Smooth muscle cell (in vitro differentiated cells): ENCODE measurements at regions not wholly inside any gene's neighbourhood (a gene's known extent, or its start where the extent isn't known, plus 50 kb on each side); places are given as distances from the start of the nearest gene placed in this dataset.

Source experiments
- DNase-seq: peaks from one replicate; lab custom pipeline; 2025; ENCODE audit not compliant: unreplicated experiment; lab: John Stamatoyannopoulos, UW
- H2AFZ ChIP-seq: fragments of 200-600 bp; sonication (generic); 2 replicates; pipeline ENCODE4 v1.6.0; 2016; ENCODE audit warnings: antibody characterized with exemption, low read depth, mild to moderate bottlenecking
- H3F3A ChIP-seq: fragments of 200-600 bp; sonication (generic); 2 replicates; pipeline ENCODE4 v1.6.0; 2017; ENCODE audit warnings: antibody characterized with exemption, low read depth
- H3K27ac ChIP-seq: fragments of 200-600 bp; sonication (generic); 2 replicates; pipeline ENCODE4 v1.5.1; 2016; ENCODE audit warnings: low read depth, mild to moderate bottlenecking
- H3K27me3 ChIP-seq: fragments of 200-600 bp; sonication (generic); 2 replicates; pipeline ENCODE4 v1.6.1; 2016; ENCODE audit warnings: low read depth, mild to moderate bottlenecking
- H3K36me3 ChIP-seq: fragments of 200-600 bp; sonication (generic); 2 replicates; pipeline ENCODE4 v1.5.1; 2016; ENCODE audit warnings: low read depth
- H3K4me1 ChIP-seq: fragments of 200-600 bp; sonication (generic); 2 replicates; pipeline ENCODE4 v1.5.1; 2016; ENCODE audit warnings: low read depth
- H3K4me2 ChIP-seq: fragments of 200-600 bp; sonication (generic); 2 replicates; pipeline ENCODE4 v1.6.0; 2016; ENCODE audit warnings: mild to moderate bottlenecking
- H3K4me3 ChIP-seq: fragments of 200-600 bp; sonication (generic); 2 replicates; pipeline ENCODE4 v1.5.1; 2016; ENCODE audit warnings: mild to moderate bottlenecking
- H3K79me2 ChIP-seq: fragments of 200-600 bp; sonication (generic); 2 replicates; pipeline ENCODE4 v1.6.0; 2016; ENCODE audit warnings: low read depth, mild to moderate bottlenecking
- H3K9ac ChIP-seq: fragments of 200-600 bp; sonication (generic); 2 replicates; pipeline ENCODE4 v1.6.0; 2016; ENCODE audit warnings: low read depth
- H3K9me3 ChIP-seq: fragments of 200-600 bp; sonication (generic); replicated peaks from 2 replicates; pipeline ENCODE4 v1.5.1; 2016; ENCODE audit warnings: low read depth
- H4K20me1 ChIP-seq: fragments of 200-600 bp; sonication (generic); 2 replicates; pipeline ENCODE4 v1.6.0; 2016; ENCODE audit warnings: low read depth
- CTCF ChIP-seq: fragments of 200-600 bp; sonication (generic); IDR thresholded peaks from 2 replicates; pipeline ENCODE4 v1.5.1; 2017; ENCODE audit warnings: borderline replicate concordance, mild to moderate bottlenecking, antibody characterized with exemption; ENCODE audit not compliant: insufficient read depth, poor library complexity, severe bottlenecking
- WGBS: methylation state at CpG from one replicate; pipeline ENCODE4 v1.1.7; 2016; ENCODE audit warnings: low lambda C conversion rate; 5-methylcytosine and 5-hydroxymethylcytosine counted together

GRCh38 chr7:94228223-94228622 is 166.5 kb upstream of the COL1A2 start:
- Histone ChIP-seq H3K9ac (no peak overlapping the region), H3K9me3 (no peaks in the 10 kb centered on the region), H3K79me2 (no peaks in the 10 kb centered on the region), H3K27me3 (no peaks in the 10 kb centered on the region), H3K4me1 (peaks cover 20% of the 10 kb centered on the region), H3K4me2 (no peak overlapping the region), H2AFZ (no peak overlapping the region), H4K20me1 (no peaks in the 10 kb centered on the region), H3K27ac (no peak overlapping the region), H3K4me3 (no peak overlapping the region), H3K36me3 (no peaks in the 10 kb centered on the region), H3F3A (no peaks in the 10 kb centered on the region)
- no peak for DNase-seq
- TF ChIP-seq CTCF: no peak

GRCh38 chr7:94228678-94229077 is 166.0 kb upstream of the COL1A2 start:
- Histone ChIP-seq H3F3A (no peaks in the 10 kb centered on the region), H2AFZ (no peak overlapping the region), H3K4me3 (no peak overlapping the region), H3K9ac (no peak overlapping the region), H3K36me3 (no peaks in the 10 kb centered on the region), H3K9me3 (no peaks in the 10 kb centered on the region), H3K4me1 (peaks cover 16% of the 10 kb centered on the region), H4K20me1 (no peaks in the 10 kb centered on the region), H3K4me2 (no peak overlapping the region), H3K27ac (no peak overlapping the region), H3K27me3 (no peaks in the 10 kb centered on the region), H3K79me2 (no peaks in the 10 kb centered on the region)
- no peak for TF ChIP-seq CTCF
- DNase-seq: no peak

- H3K79me2 ChIP-seq: no peaks in the 10 kb centered on the region
- H3K4me1 ChIP-seq: peaks cover 9% of the 10 kb centered on the region
- H4K20me1 ChIP-seq: no peaks in the 10 kb centered on the region
- no peak overlapping the region for H3K9ac ChIP-seq
- WGBS: 77% methylated on average over 2 of the region's 2 CpGs
- H2AFZ ChIP-seq: no peak overlapping the region
- no peak overlapping the region for H3K27ac ChIP-seq
- DNase-seq: no peak
- no peaks in the 10 kb centered on the region for H3K9me3 ChIP-seq
- no peak overlapping the region for H3K4me2 ChIP-seq
- no peaks in the 10 kb centered on the region for H3K27me3 ChIP-seq
- H3K4me3 ChIP-seq: no peak overlapping the region
- no peaks in the 10 kb centered on the region for H3K36me3 ChIP-seq
- no peak for TF ChIP-seq CTCF
- no peaks in the 10 kb centered on the region for H3F3A ChIP-seq
Measured at GRCh38 chr7:94231305-94231704, 163.4 kb upstream of the COL1A2 start.

- no peak overlapping the region for H3K4me3 ChIP-seq
- H3K27me3 ChIP-seq: no peaks in the 10 kb centered on the region
- H3K4me1 ChIP-seq: peaks cover 29% of the 10 kb centered on the region
- no peak overlapping the region for H3K27ac ChIP-seq
- H3K9ac ChIP-seq: no peak overlapping the region
- no peaks in the 10 kb centered on the region for H3K79me2 ChIP-seq
- H3K4me2 ChIP-seq: no peak overlapping the region
- no peaks in the 10 kb centered on the region for H3F3A ChIP-seq
- DNase-seq: no peak
- H2AFZ ChIP-seq: no peak overlapping the region
- no peaks in the 10 kb centered on the region for H4K20me1 ChIP-seq
- WGBS: 75% methylated on average over 2 of the region's 2 CpGs
- no peaks in the 10 kb centered on the region for H3K9me3 ChIP-seq
- H3K36me3 ChIP-seq: no peaks in the 10 kb centered on the region
- no peak for TF ChIP-seq CTCF
Measured at GRCh38 chr7:94236960-94237359, 157.7 kb upstream of the COL1A2 start.
